Pancreas (tissue), 10 donors: ENCODE measurements at regions not wholly inside any gene's neighbourhood (a gene's known extent, or its start where the extent isn't known, plus 50 kb on each side); places are given as distances from the start of the nearest gene placed in this dataset.

Experiments used
- ATAC-seq, 4 donors: fragments of 200-7000 bp; cut with Tn5 transposase; one replicate each; pipeline versions ENCODE4 v1.8.0 to v1.9.1; 2020; ENCODE audit warnings: mild to moderate bottlenecking in 4 of 4, moderate library complexity in 4 of 4
- DNase-seq, 6 donors: peaks; one replicate each; pipeline ENCODE4 v3.0.0-alpha.2; 2020
- FAIRE-seq: peaks from 2 replicates; lab custom pipeline; 2012; peaks lifted over from hg19 to GRCh38; lab: Jason Lieb, UNC
- H3K27ac ChIP-seq, 4 donors: fragments of 200-600 bp; sonication (generic); 1 replicate in 3 of 4; 2 replicates in 1 of 4; pipeline versions ENCODE4 v1.5.0 to v1.8.0; 2020
- H3K27me3 ChIP-seq, 4 donors: fragments of 200-600 bp; one replicate each; pipeline ENCODE4 v1.8.0; 2021
- H3K36me3 ChIP-seq, 3 donors: fragments of 200-600 bp; sonication (generic) in 1 of 3; one replicate each; pipeline versions ENCODE4 v1.5.0 to v1.8.0; 2020 to 2021
- H3K4me1 ChIP-seq, 3 donors: fragments of 200-600 bp; one replicate each; pipeline ENCODE4 v1.8.0; 2021
- H3K4me3 ChIP-seq, 4 donors: fragments of 200-600 bp; sonication (generic) in 2 of 4; one replicate each; pipeline versions ENCODE4 v1.5.0 to v1.8.0; 2020 to 2021
- H3K9me3 ChIP-seq, 4 donors: fragments of 200-600 bp; one replicate each; pipeline ENCODE4 v1.8.0; 2021
- WGBS, 2 donors: extraction: QIAGEN DNeasy Blood & Tissue Kit; methylation state at CpG; one replicate each; pipeline ENCODE4 v1.1.7; 2013; 5-methylcytosine and 5-hydroxymethylcytosine counted together
- intact Hi-C, 3 donors: fragments of 100-400 bp; cut with DNase I; formaldehyde crosslinking; loops; one replicate each; pipeline versions ENCODE4 v1.11.1 to v1.14.2; 2022
- TF ChIP-seq, protein P1 (sequence below), 4 donors: fragments of 200-600 bp; sonication (generic) in 3 of 4; IDR thresholded peaks; one replicate each; pipeline versions ENCODE4 v1.5.0 to v1.8.0; 2021; ENCODE audit warnings: antibody characterized with exemption in 4 of 4
- donor health status: healthy with polysubstance abuse.
- donor health status: DM: no; HTN: no; CAD: no; lungs with moderate emphysema.
- donor health status: DM: no; HTN: no; CAD: no.
- donor health status: control.
- donor health status: control.
- donor health status: Bipolar disorder and iron deficiency.
- donor health status: DM: yes; HTN: yes; CAD: no.
- donor health status: DM: no; HTN: no; CAD: no.
- donor health status: DM: no; HTN: no; CAD: no.
- donor health status: DM: yes; HTN: yes; CAD: no.

GRCh38 chr1:95366498-95366897 is 132.5 kb downstream of the RWDD3 start:
- Histone ChIP-seq H3K27ac (no peak overlapping the region), H3K4me1 (peaks cover 0 to 3% (median 0%) of the 10 kb centered on the region in 3 donors), H3K4me3 (no peak overlapping the region), H3K9me3 (no peaks in the 10 kb centered on the region), H3K36me3 (no peaks in the 10 kb centered on the region), H3K27me3 (no peaks in the 10 kb centered on the region)
- FAIRE-seq (no peak), DNase-seq (no peak), ATAC-seq (no peak)
- intact Hi-C loops = no loop called here
- TF ChIP-seq, protein P1, sequence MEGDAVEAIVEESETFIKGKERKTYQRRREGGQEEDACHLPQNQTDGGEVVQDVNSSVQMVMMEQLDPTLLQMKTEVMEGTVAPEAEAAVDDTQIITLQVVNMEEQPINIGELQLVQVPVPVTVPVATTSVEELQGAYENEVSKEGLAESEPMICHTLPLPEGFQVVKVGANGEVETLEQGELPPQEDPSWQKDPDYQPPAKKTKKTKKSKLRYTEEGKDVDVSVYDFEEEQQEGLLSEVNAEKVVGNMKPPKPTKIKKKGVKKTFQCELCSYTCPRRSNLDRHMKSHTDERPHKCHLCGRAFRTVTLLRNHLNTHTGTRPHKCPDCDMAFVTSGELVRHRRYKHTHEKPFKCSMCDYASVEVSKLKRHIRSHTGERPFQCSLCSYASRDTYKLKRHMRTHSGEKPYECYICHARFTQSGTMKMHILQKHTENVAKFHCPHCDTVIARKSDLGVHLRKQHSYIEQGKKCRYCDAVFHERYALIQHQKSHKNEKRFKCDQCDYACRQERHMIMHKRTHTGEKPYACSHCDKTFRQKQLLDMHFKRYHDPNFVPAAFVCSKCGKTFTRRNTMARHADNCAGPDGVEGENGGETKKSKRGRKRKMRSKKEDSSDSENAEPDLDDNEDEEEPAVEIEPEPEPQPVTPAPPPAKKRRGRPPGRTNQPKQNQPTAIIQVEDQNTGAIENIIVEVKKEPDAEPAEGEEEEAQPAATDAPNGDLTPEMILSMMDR (IDR thresholded peaks at IDR 0.05) = no peak
- WGBS, 2 donors = 71 to 82% methylated on average over 3 of the region's 3 CpGs

DNA sequence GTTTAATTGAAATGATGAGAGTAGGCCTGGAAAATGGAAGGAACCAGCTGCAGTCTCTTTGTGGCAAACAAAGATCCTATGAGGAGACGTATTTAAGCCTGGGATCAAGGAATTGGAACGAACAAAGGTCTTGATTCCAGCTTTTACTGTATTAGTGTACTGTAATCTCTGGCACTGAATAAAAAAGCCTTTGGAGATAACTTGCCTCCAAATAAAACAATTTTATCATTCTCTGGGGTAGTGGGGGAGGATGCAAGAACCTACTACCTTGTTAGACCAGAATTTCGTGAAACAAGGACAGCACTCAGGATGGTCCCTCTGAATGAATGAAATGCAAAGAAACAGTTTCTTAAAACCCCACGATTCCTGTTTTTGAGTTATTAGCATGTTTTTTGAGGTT is 134.2 kb downstream of the RWDD3 start:
- TF ChIP-seq, protein P1 (IDR thresholded peaks at IDR 0.05) = no peak
- Histone ChIP-seq H3K9me3 (no peaks in the 10 kb centered on the region), H3K27ac (no peak overlapping the region), H3K27me3 (no peaks in the 10 kb centered on the region), H3K4me1 (peaks cover 0 to 3% (median 0%) of the 10 kb centered on the region in 3 donors), H3K36me3 (no peaks in the 10 kb centered on the region), H3K4me3 (no peak overlapping the region)
- DNase-seq = no peak
- intact Hi-C loops = no loop called here
- WGBS, 2 donors = 34 to 37% methylated on average over 4 of the region's 4 CpGs
- peak in 3 of 4 donors; percentile 12 to 67 (median 58) for ATAC-seq
- FAIRE-seq = no peak

DNA sequence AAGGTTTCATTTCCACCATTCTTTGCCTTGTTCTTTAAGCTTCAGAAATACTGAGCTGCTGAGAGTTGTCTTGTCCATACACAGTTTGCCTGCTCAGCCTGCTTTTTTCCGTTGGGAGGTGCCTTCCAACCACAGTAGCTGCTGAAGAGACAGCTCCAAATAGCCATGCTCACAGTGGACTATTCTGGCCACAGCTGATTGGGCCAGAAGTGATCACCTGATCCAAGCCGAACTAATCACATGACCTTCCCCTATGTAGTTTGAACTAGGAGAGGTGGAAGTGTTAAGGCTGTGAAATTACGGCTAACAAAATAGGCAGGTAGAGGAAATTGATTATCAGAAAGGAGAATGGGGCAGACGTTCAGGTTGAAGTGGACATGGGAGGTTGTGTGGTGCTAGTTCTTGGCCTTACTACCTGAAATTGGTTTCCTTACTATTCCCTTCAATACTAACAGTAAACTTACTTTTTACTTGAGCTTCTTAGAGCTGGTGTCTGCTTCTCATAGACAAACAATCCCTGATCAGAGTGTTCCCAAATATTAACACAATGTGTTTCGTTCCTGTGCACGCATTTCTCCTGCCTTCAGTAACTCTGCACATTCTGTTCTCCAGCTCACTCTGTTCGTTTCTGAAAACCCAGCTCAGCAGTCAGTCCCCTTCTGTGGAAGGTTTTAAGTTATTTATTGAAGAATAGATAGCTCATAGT is 136.1 kb downstream of the RWDD3 start:
- FAIRE-seq (no peak), ATAC-seq (no peak), DNase-seq (no peak)
- TF ChIP-seq, protein P1 (IDR thresholded peaks at IDR 0.05) = no peak
- no peaks in the 10 kb centered on the region for H3K27me3 ChIP-seq
- H3K9me3 ChIP-seq = no peaks in the 10 kb centered on the region
- H3K4me1 ChIP-seq = peaks cover 0 to 3% (median 0%) of the 10 kb centered on the region in 3 donors
- intact Hi-C loops = no loop called here
- H3K36me3 ChIP-seq = no peaks in the 10 kb centered on the region
- H3K27ac ChIP-seq = no peak overlapping the region
- no peak overlapping the region for H3K4me3 ChIP-seq
- 68 to 76% methylated on average over 7 of the region's 7 CpGs for WGBS, 2 donors

DNA sequence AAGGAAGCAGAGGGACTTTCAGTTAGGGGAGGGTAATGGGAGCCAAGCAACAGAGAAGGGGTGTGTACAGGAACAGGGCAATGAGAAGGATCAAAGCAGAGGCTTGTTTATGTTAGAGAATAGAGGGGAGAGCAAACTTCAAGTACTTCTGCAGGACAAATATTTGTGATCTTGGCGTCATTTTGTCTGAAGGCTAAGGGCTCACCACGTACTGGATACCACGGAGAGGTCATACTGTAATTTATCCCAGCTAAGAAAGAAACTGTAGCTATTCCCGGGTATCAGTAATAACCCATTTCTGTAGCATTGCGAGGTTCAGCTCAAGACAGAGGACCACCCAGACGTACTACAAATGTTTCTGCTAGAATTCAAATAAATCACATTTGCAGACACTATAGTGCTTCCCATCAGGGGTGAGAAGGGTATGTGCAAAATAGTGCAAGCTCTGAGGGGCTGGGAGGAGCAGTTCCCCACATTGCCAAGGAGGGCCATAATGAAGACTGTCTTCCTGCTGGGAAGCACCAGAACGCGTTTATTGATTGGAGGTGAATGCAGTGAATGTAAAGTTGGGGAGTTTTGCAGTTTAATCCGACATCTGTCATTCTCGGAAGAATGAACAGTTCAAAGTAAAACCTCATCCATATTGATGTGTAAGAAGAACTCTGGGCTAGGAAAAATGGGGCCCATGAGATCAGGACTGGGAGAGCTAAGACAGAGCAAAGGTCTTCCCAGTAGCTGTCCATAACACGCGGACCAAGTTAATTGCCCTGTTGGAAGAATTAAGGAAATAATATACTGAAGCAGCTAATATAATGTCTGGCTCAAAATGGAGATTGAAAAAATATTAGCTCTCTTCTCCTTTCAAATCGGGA is 136.9 kb downstream of the RWDD3 start:
- no peak overlapping the region for H3K4me3 ChIP-seq
- H3K4me1 ChIP-seq = peaks cover 0 to 3% (median 0%) of the 10 kb centered on the region in 3 donors
- intact Hi-C loops = no loop called here
- no peak for FAIRE-seq
- H3K27ac ChIP-seq = no peak overlapping the region
- TF ChIP-seq, protein P1 (IDR thresholded peaks at IDR 0.05) = no peak
- WGBS, 2 donors = 62 to 75% methylated on average over 13 of the region's 13 CpGs
- DNase-seq = no peak
- peak in 1 of 4 donors; percentile 38 for ATAC-seq
- no peaks in the 10 kb centered on the region for H3K36me3 ChIP-seq
- no peaks in the 10 kb centered on the region for H3K9me3 ChIP-seq
- H3K27me3 ChIP-seq = no peaks in the 10 kb centered on the region
